ENCODE measurements at regions not wholly inside any gene's neighbourhood (a gene's known extent, or its start where the extent isn't known, plus 50 kb on each side); places are given as distances from the start of the nearest gene placed in this dataset.

GRCh38 chrX:147119088-147119487 lies 304.5 kb upstream of the CXorf51A start:
- Mint-ChIP-seq H3K27me3 (no peaks in the 10 kb centered on the region), H3K9me3 (peaks cover under 1 to 3% (median 2%) of the 10 kb centered on the region in 3 donors), H3K27ac (no peak overlapping the region), H3K36me3 (no peaks in the 10 kb centered on the region), H3K4me1 (no peaks in the 10 kb centered on the region), H3K4me3 (no peak overlapping the region)

GRCh38 chrX:147079974-147080373 lies 265.4 kb upstream of the CXorf51A start:
- no peaks in the 10 kb centered on the region for H3K4me1 Mint-ChIP-seq
- no peak overlapping the region for H3K4me3 Mint-ChIP-seq
- H3K27ac Mint-ChIP-seq: no peak overlapping the region
- H3K36me3 Mint-ChIP-seq: no peaks in the 10 kb centered on the region
- peaks cover 0 to 7% (median 1%) of the 10 kb centered on the region in 3 donors for H3K9me3 Mint-ChIP-seq
- H3K27me3 Mint-ChIP-seq: no peaks in the 10 kb centered on the region

GRCh38 chrX:147079457-147079856 lies 264.9 kb upstream of the CXorf51A start:
- Mint-ChIP-seq H3K4me1 (no peaks in the 10 kb centered on the region), H3K9me3 (peaks cover 0 to 7% (median 1%) of the 10 kb centered on the region in 3 donors), H3K27me3 (no peaks in the 10 kb centered on the region), H3K4me3 (no peak overlapping the region), H3K36me3 (no peaks in the 10 kb centered on the region), H3K27ac (no peak overlapping the region)

- no peaks in the 10 kb centered on the region for H3K27me3 Mint-ChIP-seq
- H3K4me1 Mint-ChIP-seq: no peaks in the 10 kb centered on the region
- no peak overlapping the region for H3K27ac Mint-ChIP-seq
- peaks cover 0 to 10% (median 0%) of the 10 kb centered on the region in 3 donors for H3K9me3 Mint-ChIP-seq
- no peak overlapping the region for H3K4me3 Mint-ChIP-seq
- H3K36me3 Mint-ChIP-seq: no peaks in the 10 kb centered on the region
Measured at GRCh38 chrX:147077472-147077871, 262.9 kb upstream of the CXorf51A start.

- H3K9me3 Mint-ChIP-seq: peaks cover 1 to 13% (median 2%) of the 10 kb centered on the region in 3 donors
- no peaks in the 10 kb centered on the region for H3K36me3 Mint-ChIP-seq
- H3K27me3 Mint-ChIP-seq: no peaks in the 10 kb centered on the region
- no peaks in the 10 kb centered on the region for H3K4me1 Mint-ChIP-seq
- H3K4me3 Mint-ChIP-seq: peak overlapping the region in 1 of 4 donors; percentile 8
- no peak overlapping the region for H3K27ac Mint-ChIP-seq
Measured at GRCh38 chrX:147072747-147073146, 258.2 kb upstream of the CXorf51A start.

GRCh38 chrX:147069926-147070325 lies 255.4 kb upstream of the CXorf51A start:
- Mint-ChIP-seq H3K27me3 (no peaks in the 10 kb centered on the region), H3K4me3 (no peak overlapping the region), H3K36me3 (no peaks in the 10 kb centered on the region), H3K4me1 (no peaks in the 10 kb centered on the region), H3K27ac (no peak overlapping the region), H3K9me3 (peaks cover 1 to 13% (median 3%) of the 10 kb centered on the region in 3 donors)
